IMR-90 (cell line): ENCODE measurements at regions not wholly inside any gene's neighbourhood (a gene's known extent, or its start where the extent isn't known, plus 50 kb on each side); places are given as distances from the start of the nearest gene placed in this dataset.

ENCODE experiments used
- ATAC-seq: fragments of 200-7000 bp; cut with Tn5 transposase; 2 replicates; pipeline ENCODE4 v1.9.1; 2020; ENCODE audit warnings: low read depth, mild to moderate bottlenecking, moderate library complexity
- BruUV-seq: library from RNA; stranded (reverse); fragments of 400-500 nt; replicated peaks from 2 replicates; lab custom pipeline; 2021; lab: Mats Ljungman, UMichigan
- CTCF ChIA-PET: fragments of 300-600 bp; formaldehyde crosslinking; extraction: SDS; loops from one replicate; lab custom pipeline; 2021; ENCODE audit warnings: antibody characterized with exemption; lab: Yijun Ruan, JAX
- POLR2A ChIA-PET: fragments of 300-600 bp; sonication (Branson Sonifier 250); formaldehyde crosslinking; loops from one replicate; lab custom pipeline; 2022; ENCODE audit warnings: antibody characterized with exemption; ENCODE audit not compliant: unreplicated experiment; lab: Charles Lee
- DNase-seq: peaks from one replicate; pipeline ENCODE4 v3.0.0; 2013
- H2AFZ ChIP-seq: replicated peaks from 2 replicates; pipeline ENCODE3; 2013; ENCODE audit warnings: low read length, mild to moderate bottlenecking; ENCODE audit not compliant: poor library complexity
- H2AK5ac ChIP-seq: 2 replicates; pipeline ENCODE4 v1.6.1; 2013; ENCODE audit warnings: low read depth, low read length, inconsistent platforms
- H2AK9ac ChIP-seq: replicated peaks from 2 replicates; pipeline ENCODE3; 2013; ENCODE audit warnings: mild to moderate bottlenecking, low read depth, low read length, moderate library complexity; ENCODE audit not compliant: poor library complexity
- H2BK120ac ChIP-seq: 2 replicates; pipeline ENCODE4 v1.6.1; 2013; ENCODE audit warnings: low read depth, low read length, inconsistent platforms
- H2BK15ac ChIP-seq: 3 replicates; pipeline ENCODE4 v1.6.1; 2013; ENCODE audit warnings: low read depth, low read length, inconsistent platforms
- H2BK20ac ChIP-seq: 2 replicates; pipeline ENCODE4 v1.6.1; 2013; ENCODE audit warnings: low read depth, mild to moderate bottlenecking, inconsistent platforms, low read length, moderate library complexity
- H2BK5ac ChIP-seq: 2 replicates; pipeline ENCODE4 v1.6.1; 2013; ENCODE audit warnings: mild to moderate bottlenecking, low read depth, low read length, inconsistent platforms; ENCODE audit not compliant: poor library complexity, severe bottlenecking
- H3K14ac ChIP-seq: replicated peaks from 2 replicates; pipeline ENCODE4 v1.6.1; 2013; ENCODE audit warnings: low read depth, low read length, inconsistent platforms
- H3K18ac ChIP-seq: 2 replicates; pipeline ENCODE4 v1.6.1; 2013; ENCODE audit warnings: low read depth, low read length, control low read depth
- H3K23ac ChIP-seq: 2 replicates; pipeline ENCODE4 v1.6.1; 2013; ENCODE audit warnings: low read depth, low read length, inconsistent platforms
- H3K27ac ChIP-seq: 2 replicates; pipeline ENCODE4 v1.5.1; 2013; ENCODE audit warnings: mild to moderate bottlenecking, control low read depth, low read length; ENCODE audit not compliant: insufficient read depth
- H3K27me3 ChIP-seq: 2 replicates; pipeline ENCODE4 v1.6.1; 2013; ENCODE audit warnings: low read length; ENCODE audit not compliant: control insufficient read depth, insufficient read depth
- H3K36me3 ChIP-seq: 2 replicates; pipeline ENCODE4 v1.6.1; 2013; ENCODE audit warnings: low read length, mixed read lengths; ENCODE audit not compliant: control insufficient read depth, insufficient read depth
- H3K4ac ChIP-seq: 2 replicates; pipeline ENCODE4 v1.6.1; 2013; ENCODE audit warnings: low read depth, low read length, inconsistent platforms
- H3K4me1 ChIP-seq: 2 replicates; pipeline ENCODE4 v1.6.1; 2013; ENCODE audit warnings: low read length, mixed read lengths; ENCODE audit not compliant: control insufficient read depth, insufficient read depth
- H3K4me2 ChIP-seq: 2 replicates; pipeline ENCODE4 v1.6.1; 2013; ENCODE audit warnings: low read depth, mild to moderate bottlenecking, control low read depth, low read length, moderate library complexity
- H3K4me3 ChIP-seq: 2 replicates; pipeline ENCODE4 v1.5.1; 2013; ENCODE audit warnings: low read depth, mild to moderate bottlenecking, control low read depth, low read length, moderate library complexity; ENCODE audit not compliant: insufficient read depth
- H3K56ac ChIP-seq: 2 replicates; pipeline ENCODE4 v1.6.1; 2013; ENCODE audit warnings: low read length, inconsistent platforms; ENCODE audit not compliant: insufficient read depth; ENCODE audit errors: extremely low read depth
- H3K79me1 ChIP-seq, 2 experiments: 2 replicates each; pipeline ENCODE4 v1.6.1; 2013; ENCODE audit warnings: low read length in 2 of 2, inconsistent platforms in 1 of 2, low read depth in 1 of 2
- H3K9ac ChIP-seq: 2 replicates; pipeline ENCODE4 v1.6.1; 2013; ENCODE audit warnings: low read depth, low read length, control low read depth
- H3K9me1 ChIP-seq: 2 replicates; pipeline ENCODE4 v1.6.1; 2013; ENCODE audit warnings: low read length, inconsistent platforms; ENCODE audit not compliant: insufficient read depth
- H3K9me3 ChIP-seq: 2 replicates; pipeline ENCODE4 v1.6.1; 2013; ENCODE audit warnings: low read length; ENCODE audit not compliant: control insufficient read depth, insufficient read depth
- H4K20me1 ChIP-seq: 2 replicates; pipeline ENCODE4 v1.6.1; 2013; ENCODE audit warnings: low read length, inconsistent platforms; ENCODE audit not compliant: insufficient read depth
- H4K5ac ChIP-seq: 2 replicates; pipeline ENCODE4 v1.6.1; 2013; ENCODE audit warnings: mild to moderate bottlenecking, low read depth, low read length, control low read depth
- H4K8ac ChIP-seq, 2 experiments: 2 replicates each; pipeline ENCODE4 v1.6.1; 2013; ENCODE audit warnings: low read depth in 2 of 2, low read length in 2 of 2, control low read depth in 1 of 2, inconsistent platforms in 1 of 2
- H4K91ac ChIP-seq: 2 replicates; pipeline ENCODE4 v1.6.1; 2013; ENCODE audit warnings: low read depth, low read length, inconsistent platforms; ENCODE audit not compliant: insufficient read depth
- BHLHE40 ChIP-seq: fragments of 150-350 bp; IDR thresholded peaks from 2 replicates; pipeline ENCODE4 v1.6.1; 2016; ENCODE audit warnings: mild to moderate bottlenecking, low read depth, low read length
- ELK1 ChIP-seq: fragments of 150-350 bp; IDR thresholded peaks from 2 replicates; pipeline ENCODE4 v1.6.1; 2016; ENCODE audit warnings: low read depth, mild to moderate bottlenecking, low read length, moderate library complexity, borderline replicate concordance
- MAZ ChIP-seq: IDR thresholded peaks from 2 replicates; pipeline ENCODE4 v1.6.1; 2012; ENCODE audit warnings: low read depth, mild to moderate bottlenecking, low read length, improper control_type of control experiment, moderate library complexity, borderline replicate concordance
- NFE2L2 ChIP-seq: fragments of 150-350 bp; IDR thresholded peaks from 2 replicates; pipeline ENCODE4 v1.6.1; 2016; ENCODE audit warnings: low read depth, mild to moderate bottlenecking, low read length
- RAD21 ChIP-seq: IDR thresholded peaks from 2 replicates; pipeline ENCODE4 v1.6.1; 2012; ENCODE audit warnings: low read length, improper control_type of control experiment
- WGBS, 2 experiments: methylation state at CpG; one replicate each; pipeline versions ENCODE4 v1.1.5 to v1.1.7; 2013; ENCODE audit warnings: missing lambda C conversion rate in 2 of 2; ENCODE audit not compliant: insufficient read length in 1 of 2; ENCODE audit errors: extremely low coverage in 2 of 2; 5-methylcytosine and 5-hydroxymethylcytosine counted together
- dilution Hi-C: fragments of 300-500 bp; cut with HindIII; formaldehyde crosslinking; loops from one replicate; pipeline ENCODE4 v1.14.3; 2018; ENCODE audit warnings: low sequenced_read_pairs; ENCODE audit not compliant: unreplicated experiment
- in situ Hi-C: fragments of 300-500 bp; cut with MboI; formaldehyde crosslinking; loops from 3 replicates; pipeline ENCODE4 v1.14.3; 2019; ENCODE audit warnings: low sequenced_read_pairs, inconsistent platforms, mixed read lengths
- intact Hi-C: fragments of 100-400 bp; cut with micrococcal nuclease; formaldehyde crosslinking; loops from 2 replicates; pipeline ENCODE4 v1.10.0; 2022

- Histone ChIP-seq H3K9ac (no peak overlapping the region), H2BK5ac (no peak overlapping the region), H2AFZ (no peak overlapping the region), H2AK9ac (no peak overlapping the region), H3K14ac (no peak overlapping the region), H3K79me1 (no peaks in the 10 kb centered on the region), H3K18ac (no peak overlapping the region), H3K23ac (no peak overlapping the region), H2BK120ac (no peak overlapping the region), H3K27me3 (no peaks in the 10 kb centered on the region), H3K56ac (no peak overlapping the region), H4K91ac (no peak overlapping the region), H2BK20ac (no peak overlapping the region), H3K9me3 (peaks cover 8% of the 10 kb centered on the region), H3K9me1 (no peaks in the 10 kb centered on the region), H2BK15ac (no peak overlapping the region), H3K4me1 (no peaks in the 10 kb centered on the region), H3K4me2 (no peak overlapping the region), H3K4ac (no peak overlapping the region), H4K20me1 (no peaks in the 10 kb centered on the region), H3K27ac (no peak overlapping the region), H4K8ac (no peak overlapping the region), H3K4me3 (no peak overlapping the region), H2AK5ac (no peak overlapping the region), H4K5ac (no peak overlapping the region), H3K36me3 (no peaks in the 10 kb centered on the region)
- no peak for DNase-seq
- TF ChIP-seq RAD21, result no peak
- no peak for TF ChIP-seq MAZ
- TF ChIP-seq BHLHE40, result no peak
- TF ChIP-seq ELK1, result no peak
- TF ChIP-seq NFE2L2, result no peak
- in situ Hi-C loops, result no loop called here
- dilution Hi-C loops, result no loop called here
- no TSS peak for BruUV-seq
- no peak for ATAC-seq
- intact Hi-C loops, result no loop called here
- ChIA-PET POLR2A (no interaction called here), CTCF (no interaction called here)
- whole genome bisulfite sequencing, 2 experiments, result no CpG with 5 or more reads among the region's 2 CpGs
Measured at GRCh38 chr6:76770281-76770680, 693.0 kb downstream of the HTR1B start.
